H9 (cell line): ENCODE measurements at regions not wholly inside any gene's neighbourhood (a gene's known extent, or its start where the extent isn't known, plus 50 kb on each side); places are given as distances from the start of the nearest gene placed in this dataset.
A peak's percentile ranks its signal among the peaks of the same experiment; 100 is the strongest.

Experiments
- DNase-seq: peaks from one replicate; pipeline ENCODE4 v3.0.0-alpha.2; 2017
- H2AFZ ChIP-seq: one replicate; pipeline ENCODE4 v1.6.1; 2013; ENCODE audit warnings: mild to moderate bottlenecking, low read length, control low read depth, moderate library complexity
- H2AK5ac ChIP-seq: 2 replicates; pipeline ENCODE4 v1.6.1; 2013; ENCODE audit warnings: low read length, control low read depth, mixed read lengths; ENCODE audit not compliant: insufficient read length
- H2BK120ac ChIP-seq: one replicate; pipeline ENCODE4 v1.6.1; 2013; ENCODE audit warnings: low read depth, mild to moderate bottlenecking, low read length, control low read depth, inconsistent platforms; ENCODE audit not compliant: poor library complexity, severe bottlenecking
- H2BK12ac ChIP-seq: 2 replicates; pipeline ENCODE4 v1.6.1; 2013; ENCODE audit warnings: low read length, control low read depth, mixed read lengths, low read depth; ENCODE audit not compliant: insufficient read length
- H2BK15ac ChIP-seq: 2 replicates; pipeline ENCODE4 v1.6.1; 2013; ENCODE audit warnings: low read depth, low read length, control low read depth
- H2BK20ac ChIP-seq: one replicate; pipeline ENCODE4 v1.6.1; 2013; ENCODE audit warnings: low read depth, mild to moderate bottlenecking, low read length, control low read depth, inconsistent platforms; ENCODE audit not compliant: poor library complexity, severe bottlenecking
- H2BK5ac ChIP-seq: 2 replicates; pipeline ENCODE4 v1.6.1; 2013; ENCODE audit warnings: low read length, control low read depth, mixed read lengths; ENCODE audit not compliant: insufficient read length
- H3K14ac ChIP-seq: 2 replicates; pipeline ENCODE4 v1.6.1; 2013; ENCODE audit warnings: low read length, control low read depth; ENCODE audit not compliant: insufficient read depth
- H3K18ac ChIP-seq: 2 replicates; pipeline ENCODE4 v1.6.1; 2013; ENCODE audit warnings: low read depth, mild to moderate bottlenecking, mixed read lengths, low read length, control low read depth; ENCODE audit not compliant: insufficient read length
- H3K23ac ChIP-seq: 2 replicates; pipeline ENCODE4 v1.6.1; 2013; ENCODE audit warnings: low read length, control low read depth, mixed read lengths, low read depth; ENCODE audit not compliant: insufficient read length
- H3K23me2 ChIP-seq: 2 replicates; pipeline ENCODE4 v1.6.1; 2013; ENCODE audit warnings: low read depth, mild to moderate bottlenecking, mixed read lengths, low read length, control low read depth; ENCODE audit not compliant: insufficient read length, poor library complexity, severe bottlenecking
- H3K27ac ChIP-seq: 2 replicates; pipeline ENCODE4 v1.5.1; 2013; ENCODE audit warnings: low read length, control low read depth, mixed read lengths, low read depth; ENCODE audit not compliant: insufficient read length
- H3K27me3 ChIP-seq: 2 replicates; pipeline ENCODE4 v1.6.1; 2013; ENCODE audit warnings: low read length, control low read depth, inconsistent platforms; ENCODE audit not compliant: insufficient read depth
- H3K4ac ChIP-seq: 2 replicates; pipeline ENCODE4 v1.6.1; 2013; ENCODE audit warnings: low read depth, mild to moderate bottlenecking, control low read depth, inconsistent platforms, low read length, moderate library complexity
- H3K4me1 ChIP-seq: 2 replicates; pipeline ENCODE4 v1.6.1; 2013; ENCODE audit warnings: low read length, control low read depth, inconsistent platforms; ENCODE audit not compliant: insufficient read depth
- H3K4me2 ChIP-seq: 2 replicates; pipeline ENCODE4 v1.6.1; 2013; ENCODE audit warnings: low read length, control low read depth, mixed read lengths; ENCODE audit not compliant: insufficient read length, insufficient read depth
- H3K56ac ChIP-seq: 2 replicates; pipeline ENCODE4 v1.6.1; 2013; ENCODE audit warnings: low read depth, mild to moderate bottlenecking, mixed read lengths, low read length, control low read depth; ENCODE audit not compliant: insufficient read length
- H3K79me1 ChIP-seq: 2 replicates; pipeline ENCODE4 v1.6.1; 2013; ENCODE audit warnings: low read depth, mild to moderate bottlenecking, moderate library complexity, low read length, control low read depth, inconsistent platforms; ENCODE audit not compliant: insufficient read depth, poor library complexity, severe bottlenecking
- H3K79me2 ChIP-seq: 2 replicates; pipeline ENCODE4 v1.6.1; 2013; ENCODE audit warnings: low read length, control low read depth, inconsistent platforms; ENCODE audit not compliant: insufficient read depth
- H3K9ac ChIP-seq: 2 replicates; pipeline ENCODE4 v1.6.1; 2013; ENCODE audit warnings: low read length, control low read depth, mixed read lengths; ENCODE audit not compliant: insufficient read length; ENCODE audit errors: extremely low read depth
- H3K9me3 ChIP-seq: one replicate; pipeline ENCODE4 v1.6.1; 2013; ENCODE audit warnings: low read depth, low read length, inconsistent platforms; ENCODE audit not compliant: control insufficient read depth
- H3T11ph ChIP-seq: one replicate; pipeline ENCODE4 v1.6.1; 2013; ENCODE audit warnings: mild to moderate bottlenecking, low read length, control low read depth, inconsistent platforms
- H4K20me1 ChIP-seq: one replicate; pipeline ENCODE4 v1.6.1; 2013; ENCODE audit not compliant: control insufficient read depth, insufficient read length, insufficient read depth
- H4K5ac ChIP-seq: 2 replicates; pipeline ENCODE4 v1.6.1; 2013; ENCODE audit warnings: low read depth, mild to moderate bottlenecking, mixed read lengths, low read length, control low read depth; ENCODE audit not compliant: insufficient read length
- H4K8ac ChIP-seq: replicated peaks from 2 replicates; pipeline ENCODE4 v1.6.1; 2013; ENCODE audit warnings: low read length, control low read depth, mixed read lengths, low read depth; ENCODE audit not compliant: insufficient read length
- H4K91ac ChIP-seq: 2 replicates; pipeline ENCODE4 v1.6.1; 2013; ENCODE audit warnings: low read depth, mild to moderate bottlenecking, moderate library complexity, mixed read lengths, low read length, control low read depth; ENCODE audit not compliant: insufficient read length
- H3K27ac Mint-ChIP-seq, 3 experiments: 2 replicates in 2 of 3; 3 replicates in 1 of 3; pipeline ENCODE4 v1.8.0; 2020 to 2021; ENCODE audit warnings: mixed read lengths in 3 of 3, mild to moderate bottlenecking in 1 of 3, moderate library complexity in 1 of 3
- H3K27me3 Mint-ChIP-seq: 2 replicates; pipeline ENCODE4 v1.8.0; 2021; ENCODE audit warnings: low read depth, mild to moderate bottlenecking, moderate library complexity, mixed read lengths
- H3K36me3 Mint-ChIP-seq, 3 experiments: 2 replicates in 2 of 3; 3 replicates in 1 of 3; pipeline ENCODE4 v1.8.0; 2020 to 2021; ENCODE audit warnings: low read depth in 3 of 3, mixed read lengths in 3 of 3; ENCODE audit not compliant: insufficient read depth in 1 of 3
- H3K4me1 Mint-ChIP-seq, 2 experiments: 2 replicates each; pipeline ENCODE4 v1.8.0; 2020; ENCODE audit warnings: mixed read lengths in 2 of 2
- H3K4me3 Mint-ChIP-seq, 2 experiments: 2 replicates in 1 of 2; 3 replicates in 1 of 2; pipeline ENCODE4 v1.8.0; 2020 to 2021; ENCODE audit warnings: mild to moderate bottlenecking in 2 of 2, mixed read lengths in 2 of 2, moderate library complexity in 1 of 2
- H3K9me3 Mint-ChIP-seq, 2 experiments: 2 replicates in 1 of 2; 3 replicates in 1 of 2; pipeline ENCODE4 v1.8.0; 2020; ENCODE audit warnings: mild to moderate bottlenecking in 2 of 2, mixed read lengths in 2 of 2, moderate library complexity in 1 of 2
- CTCF ChIP-seq: fragments of 200-600 bp; sonication (generic); conservative IDR thresholded peaks from 3 replicates; pipeline ENCODE4 v1.8.0; 2021; ENCODE audit warnings: antibody characterized with exemption, mild to moderate bottlenecking
- WGBS: extraction: QIAGEN DNeasy Blood & Tissue Kit; methylation state at CpG from one replicate; pipeline ENCODE4 v1.1.7; 2013; ENCODE audit warnings: missing lambda C conversion rate, low lambda C conversion rate, mixed read lengths; ENCODE audit not compliant: insufficient read length; ENCODE audit errors: extremely low coverage; 5-methylcytosine and 5-hydroxymethylcytosine counted together

GRCh38 chr20:48146877-48147276 is 361.6 kb upstream of the SULF2 start:
- no peak overlapping the region for H3K9ac ChIP-seq
- H4K20me1 ChIP-seq: no peaks in the 10 kb centered on the region
- H3K9me3 ChIP-seq: no peaks in the 10 kb centered on the region
- DNase-seq: no peak
- no peak overlapping the region for H3K4me3 Mint-ChIP-seq
- H2BK120ac ChIP-seq: no peak overlapping the region
- no peak overlapping the region for H3K27ac ChIP-seq
- no peak overlapping the region for H3K4me2 ChIP-seq
- peak overlapping the region in 1 of 3 experiments; percentile 1; a peak in 1 of 7 replicates for H3K27ac Mint-ChIP-seq
- no peaks in the 10 kb centered on the region for H3K79me1 ChIP-seq
- H3K36me3 Mint-ChIP-seq: peaks cover 0 to under 1% (median 0%) of the 10 kb centered on the region in 3 experiments; a peak in 3 of 7 replicates
- TF ChIP-seq CTCF: no peak
- H3K79me2 ChIP-seq: no peaks in the 10 kb centered on the region
- no peak overlapping the region for H4K8ac ChIP-seq
- H4K5ac ChIP-seq: no peak overlapping the region
- no peaks in the 10 kb centered on the region; a peak in 1 of 5 replicates for H3K9me3 Mint-ChIP-seq
- no peaks in the 10 kb centered on the region for H3K4me1 ChIP-seq
- WGBS: no CpG with 5 or more reads among the region's 7 CpGs
- H3K27me3 Mint-ChIP-seq: peaks cover 2% of the 10 kb centered on the region; the same call in 1 of the 2 replicates
- peaks cover 33 to 41% of the 10 kb centered on the region in 2 experiments for H3K4me1 Mint-ChIP-seq
- H2BK20ac ChIP-seq: no peak overlapping the region
- no peak overlapping the region for H2BK15ac ChIP-seq
- H2AFZ ChIP-seq: no peak overlapping the region
- H3K14ac ChIP-seq: no peak overlapping the region
- no peak overlapping the region for H2BK12ac ChIP-seq
- H3K23ac ChIP-seq: no peak overlapping the region
- H3K4ac ChIP-seq: no peak overlapping the region
- H3K27me3 ChIP-seq: no peaks in the 10 kb centered on the region
- no peak overlapping the region for H4K91ac ChIP-seq
- no peak overlapping the region for H2AK5ac ChIP-seq
- no peaks in the 10 kb centered on the region for H3K23me2 ChIP-seq
- H2BK5ac ChIP-seq: no peak overlapping the region
- H3K18ac ChIP-seq: no peak overlapping the region
- H3T11ph ChIP-seq: no peak overlapping the region
- H3K56ac ChIP-seq: no peak overlapping the region
